HG03460 (cell line): ENCODE measurements at regions not wholly inside any gene's neighbourhood (a gene's known extent, or its start where the extent isn't known, plus 50 kb on each side); places are given as distances from the start of the nearest gene placed in this dataset.

ENCODE experiments used
- ATAC-seq: cut with Tn5 transposase; IDR thresholded peaks from one replicate; pipeline ENCODE4 v1.9.1; 2021; ENCODE audit not compliant: unreplicated experiment

DNA sequence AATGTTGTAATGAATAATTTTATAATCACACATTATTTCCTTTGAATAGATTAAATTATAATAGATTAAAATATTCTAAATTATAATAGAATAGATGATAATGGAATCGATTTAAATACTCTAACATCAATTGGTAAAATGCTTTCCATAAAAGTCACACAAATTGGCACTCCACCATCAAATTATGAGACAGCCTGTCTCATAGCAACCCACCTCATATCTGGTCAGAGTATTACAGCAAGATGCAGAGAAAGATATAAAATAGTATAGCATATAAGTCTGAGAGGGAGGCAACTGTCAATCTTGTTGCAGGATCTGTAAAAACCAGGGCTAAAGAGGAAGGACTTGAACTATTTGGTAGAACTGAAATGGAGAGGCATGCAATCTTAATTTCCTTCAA is 98.4 kb upstream of the NCKAP5 start:
- no peak for ATAC-seq

DNA sequence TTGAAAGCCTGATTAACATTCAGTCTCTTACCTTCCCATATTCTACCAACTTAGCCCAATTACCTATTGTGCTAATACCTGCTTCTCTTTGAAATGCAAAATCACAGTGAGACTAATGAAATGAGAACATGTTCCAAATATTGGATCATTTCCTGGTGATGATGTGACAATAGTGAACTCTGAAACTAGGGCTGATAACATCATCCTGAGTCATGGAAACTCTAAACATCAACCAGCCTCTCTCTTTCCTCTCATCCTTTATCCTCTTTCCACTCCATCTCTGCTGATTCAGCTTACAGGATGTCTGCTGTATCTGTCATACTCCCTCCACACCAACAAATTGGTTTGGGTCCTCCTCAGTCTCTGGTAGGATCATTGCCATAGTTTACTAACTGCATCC is 98.8 kb upstream of the NCKAP5 start:
- ATAC-seq = no peak

DNA sequence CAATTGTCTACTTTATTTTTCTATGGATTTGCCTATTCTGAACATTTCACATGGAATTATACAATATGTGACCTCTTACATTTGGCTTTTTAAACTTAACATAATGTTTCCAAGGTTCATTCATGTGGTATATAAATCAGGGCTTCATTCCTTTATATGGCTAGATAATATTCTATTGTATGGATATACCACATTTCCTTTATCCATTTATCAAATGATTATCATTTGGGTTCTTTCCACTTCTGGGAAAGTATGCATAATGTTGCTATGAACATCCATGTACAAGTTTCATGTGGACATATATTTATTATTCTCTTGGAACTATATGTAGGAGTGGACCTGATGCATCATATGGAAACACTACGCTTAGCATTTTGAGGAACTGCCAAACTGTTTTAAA is 99.7 kb upstream of the NCKAP5 start:
- no peak for ATAC-seq

DNA sequence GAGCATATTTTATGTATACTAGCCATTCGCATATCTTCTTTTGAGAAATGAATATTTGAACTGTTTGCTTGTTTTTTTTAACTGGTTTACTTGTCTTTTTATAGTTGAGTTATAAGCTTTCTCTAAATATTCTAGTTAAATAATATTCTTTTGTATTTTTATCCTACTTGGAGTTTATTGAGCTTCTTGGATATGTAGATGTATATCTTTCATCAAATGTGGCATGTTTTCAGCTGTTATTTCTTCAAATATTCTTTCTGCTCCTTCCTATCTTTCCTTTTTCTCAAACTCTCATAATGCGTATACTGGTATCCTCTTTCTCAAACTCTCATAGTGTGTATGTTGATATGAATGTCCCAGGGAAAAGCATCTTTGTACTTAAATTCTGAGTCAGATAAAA is 100.3 kb upstream of the NCKAP5 start:
- no peak for ATAC-seq

DNA sequence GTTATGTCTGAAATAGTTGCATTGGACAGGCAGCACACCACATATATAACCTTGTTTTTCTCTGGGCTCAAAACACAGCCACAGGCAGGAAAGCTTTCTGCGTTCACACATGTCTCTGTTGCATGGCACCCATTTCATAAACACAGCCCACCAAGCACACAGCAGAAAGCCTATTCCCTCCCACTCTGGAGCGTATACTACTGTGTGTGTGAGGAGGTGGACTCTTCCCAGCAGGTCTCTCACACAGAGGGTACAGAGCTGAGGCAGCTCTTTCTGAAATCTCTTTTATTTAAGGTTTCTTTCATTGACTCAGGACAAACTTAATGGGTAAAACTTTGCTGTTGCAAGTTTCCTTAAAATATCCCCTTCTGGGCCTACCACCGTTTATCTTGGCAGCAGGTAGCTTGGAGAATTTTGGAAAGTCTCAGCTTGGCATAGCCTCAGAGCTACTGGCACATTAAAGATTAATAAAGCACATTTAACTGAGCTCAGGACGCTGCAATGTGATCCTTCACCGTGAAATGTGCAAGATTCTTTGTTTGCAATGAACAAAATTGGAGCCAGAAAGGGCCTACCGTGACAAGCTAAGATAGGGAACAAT is 105.1 kb upstream of the NCKAP5 start:
- ATAC-seq = no peak

DNA sequence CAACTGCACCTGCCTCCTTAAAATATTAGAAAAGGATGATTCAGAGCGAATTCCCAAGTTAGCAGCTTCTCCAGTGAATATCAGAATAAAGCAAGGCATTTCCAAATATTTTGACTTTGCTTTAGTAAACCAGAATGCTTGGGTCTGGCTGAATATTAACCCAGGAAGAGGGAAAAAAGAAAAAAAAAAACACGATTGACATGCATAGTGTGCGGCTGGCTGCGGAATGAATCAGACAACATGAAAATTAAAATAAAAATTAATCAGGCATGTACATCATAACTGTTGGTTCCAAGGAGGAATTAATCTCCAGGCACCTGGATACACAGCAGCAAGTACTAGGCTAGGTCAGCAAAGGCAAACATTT is 105.8 kb upstream of the NCKAP5 start:
- ATAC-seq = no peak

DNA sequence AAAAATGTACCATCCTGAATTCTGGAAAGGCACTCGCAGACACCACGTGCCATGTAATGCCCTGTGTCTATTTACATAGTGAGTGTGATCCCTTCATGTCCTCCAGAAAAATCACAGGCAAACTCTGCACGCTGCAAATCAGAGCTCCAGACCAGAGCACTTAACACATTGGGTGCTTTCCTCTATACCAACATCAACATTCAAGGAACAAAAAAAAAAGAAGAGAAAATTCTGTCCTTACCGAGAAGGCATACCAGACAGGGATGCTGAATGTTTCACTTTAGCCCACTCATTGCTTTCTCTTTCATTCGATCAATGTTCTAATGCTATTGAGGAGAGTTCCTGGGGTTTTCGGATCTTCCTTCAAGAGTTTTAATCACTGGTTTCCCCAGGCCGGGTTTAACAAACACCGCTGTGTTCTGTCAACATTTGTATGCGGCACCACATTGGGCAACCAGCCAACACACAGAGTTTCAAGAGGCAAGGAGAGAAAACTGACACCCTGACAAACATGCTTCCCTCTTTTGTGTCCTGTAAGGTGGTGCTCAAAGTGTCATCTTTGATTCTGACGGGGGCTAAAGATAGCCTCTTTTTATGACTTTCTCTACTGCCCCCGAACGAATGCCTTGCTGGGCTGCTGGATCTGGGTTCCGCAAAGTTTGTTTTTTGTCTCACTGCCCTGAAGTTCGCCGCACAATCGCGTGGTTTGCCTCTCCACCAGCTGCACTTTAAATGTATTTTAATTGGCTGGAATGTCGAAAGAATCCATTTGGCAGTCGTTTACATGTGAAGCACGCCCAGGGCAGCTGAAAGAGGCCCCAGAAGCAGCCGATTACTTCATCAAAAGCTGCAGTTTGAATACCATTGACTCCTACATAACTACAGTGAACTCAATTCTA is 106.4 kb upstream of the NCKAP5 start:
- no peak for ATAC-seq

DNA sequence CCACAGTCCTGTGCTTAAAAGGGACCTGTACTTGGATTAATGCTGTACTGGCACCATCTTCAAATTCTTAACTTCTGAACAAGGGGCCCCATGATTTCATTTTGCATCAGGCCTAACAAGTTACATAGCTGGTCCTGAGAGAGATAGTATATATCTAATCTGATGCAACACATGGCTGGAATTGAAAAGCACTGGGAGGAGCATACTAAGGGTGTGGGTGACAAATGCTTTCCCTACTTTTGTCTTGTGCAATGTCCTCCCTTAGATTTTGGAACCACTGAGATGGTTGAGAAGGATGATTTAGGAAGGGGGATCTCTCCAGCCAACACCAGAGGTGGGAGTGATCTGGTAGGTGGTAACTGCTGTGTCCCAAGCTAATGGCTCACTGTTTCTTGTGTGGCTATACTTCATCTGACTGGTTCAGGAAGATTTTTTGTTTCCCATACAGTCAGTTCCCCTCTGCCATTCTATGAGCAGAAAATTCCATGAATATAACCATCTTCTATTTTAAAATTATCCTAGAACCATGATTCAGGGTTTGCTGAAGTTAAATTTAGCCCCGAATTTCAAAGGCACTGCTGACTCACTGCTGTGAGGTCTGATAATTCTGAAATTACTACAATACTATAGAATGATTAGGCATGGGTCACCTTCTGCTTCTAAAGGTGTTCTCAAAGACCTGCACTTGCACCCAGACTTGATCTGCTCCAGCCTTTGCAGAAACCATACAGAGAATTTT is 108.3 kb upstream of the NCKAP5 start:
- ATAC-seq = no peak

DNA sequence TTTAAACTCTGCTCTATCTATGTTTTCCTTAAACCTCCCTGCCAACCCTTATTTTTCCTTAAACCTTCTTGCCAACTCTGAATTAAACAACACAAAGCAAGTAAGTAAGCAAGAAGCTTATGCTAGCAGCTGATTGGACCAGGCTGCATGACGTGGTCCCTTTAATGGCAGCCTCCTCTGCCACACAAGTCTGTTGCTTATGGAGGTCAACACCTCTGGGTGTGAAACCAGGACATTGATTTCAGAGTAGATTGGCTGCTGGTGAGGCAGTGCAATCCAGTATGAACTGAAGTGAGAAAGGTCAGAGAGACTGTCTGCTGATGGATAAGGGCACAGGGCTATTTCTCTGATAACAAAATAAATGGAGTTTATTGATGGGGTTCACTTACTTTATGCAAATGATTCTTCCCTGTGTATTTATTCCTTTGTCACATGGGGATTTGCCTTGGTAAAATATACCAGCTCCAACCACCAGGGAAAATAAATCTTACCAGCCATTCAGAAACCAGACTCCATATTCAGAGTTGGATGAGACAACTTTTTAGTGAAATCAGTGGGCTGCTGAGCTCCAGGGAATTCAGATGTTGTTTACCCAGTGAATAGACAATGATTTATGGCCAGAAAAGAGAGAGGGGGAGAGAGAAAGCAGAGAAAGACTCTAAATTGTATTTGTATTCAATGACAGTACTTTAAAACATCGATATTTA is 112.2 kb upstream of the NCKAP5 start:
- no peak for ATAC-seq

DNA sequence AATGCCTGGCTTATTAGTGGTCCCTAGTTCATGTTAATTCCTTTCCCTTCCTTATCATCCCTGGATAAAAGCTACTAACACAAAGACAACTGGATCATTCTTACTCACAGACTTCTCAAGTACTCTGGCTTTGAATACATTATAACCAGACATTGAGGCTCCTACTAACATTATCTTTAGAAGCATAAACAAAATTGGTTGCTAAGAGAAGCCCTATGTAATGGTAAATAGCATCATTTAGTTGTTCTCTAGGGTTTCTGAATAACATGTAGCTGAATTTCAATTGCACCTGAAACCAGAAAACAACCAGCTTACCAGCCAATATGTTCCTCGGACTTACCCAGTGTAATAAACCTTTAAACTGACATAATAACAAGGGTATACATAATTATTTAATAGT is 114.1 kb upstream of the NCKAP5 start:
- no peak for ATAC-seq

DNA sequence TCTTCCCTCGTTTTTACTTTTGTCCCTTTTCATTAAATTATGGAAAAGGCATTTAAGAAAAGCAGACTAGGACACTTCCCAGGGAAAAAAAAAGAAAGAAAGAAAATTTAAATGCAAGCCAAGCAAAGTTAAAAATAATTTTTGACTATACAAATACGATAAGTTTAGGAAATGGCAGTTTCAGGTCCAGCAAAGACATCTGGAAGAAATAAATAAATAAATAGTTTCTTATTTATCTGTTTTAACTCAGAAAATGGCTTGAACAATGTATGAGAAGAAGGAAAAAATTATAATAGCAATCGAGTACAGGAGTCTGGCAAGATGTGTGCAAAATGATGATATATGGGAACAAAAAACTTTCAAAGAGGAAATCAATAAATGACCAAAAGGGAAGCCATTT is 114.6 kb upstream of the NCKAP5 start:
- no peak for ATAC-seq

DNA sequence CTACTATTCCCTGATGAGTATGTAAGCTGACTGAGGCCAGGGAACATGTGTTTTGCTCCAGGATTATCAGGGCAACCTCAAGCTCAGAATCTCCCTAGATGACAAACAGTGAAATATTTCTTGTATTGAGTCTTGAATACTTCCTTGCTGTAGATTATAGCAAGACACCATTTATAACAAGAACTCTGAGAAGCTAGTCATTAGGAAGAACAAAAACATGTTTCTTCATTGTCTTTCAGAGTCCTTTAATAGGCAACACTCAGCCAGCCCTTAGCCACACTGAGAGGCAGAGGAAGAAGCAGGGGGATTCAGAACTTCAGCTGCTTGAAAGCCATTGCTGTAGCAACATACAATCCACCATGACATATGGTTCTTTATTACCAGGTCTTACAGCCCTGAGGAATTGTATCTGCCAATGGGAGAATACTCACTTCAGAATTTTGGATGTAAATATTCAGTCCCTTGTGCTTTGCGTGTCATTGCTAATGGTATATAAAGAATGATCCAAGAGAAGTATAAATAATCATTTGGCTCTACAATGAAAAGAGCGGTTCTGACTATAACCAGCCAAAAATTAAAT is 117.5 kb upstream of the NCKAP5 start:
- ATAC-seq = no peak

DNA sequence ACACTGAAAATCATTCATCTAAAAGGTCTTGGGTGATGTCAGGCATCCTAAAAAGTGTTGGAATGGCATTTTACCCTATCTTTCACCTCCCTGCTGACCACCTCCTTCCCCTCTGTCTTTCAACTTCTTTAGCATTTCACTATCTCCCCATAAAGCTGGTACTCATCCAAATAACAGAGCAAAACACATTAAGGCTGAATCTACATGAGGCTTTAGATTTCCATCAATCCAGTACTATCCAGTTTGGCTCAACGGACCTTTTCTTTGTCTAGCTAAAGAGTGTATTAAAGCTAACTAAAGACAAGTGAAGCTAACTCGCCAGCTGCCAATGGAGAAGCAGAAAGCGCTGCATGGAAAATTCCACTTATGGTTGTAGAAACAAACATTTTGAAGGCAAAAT is 122.5 kb upstream of the NCKAP5 start:
- ATAC-seq = no peak

DNA sequence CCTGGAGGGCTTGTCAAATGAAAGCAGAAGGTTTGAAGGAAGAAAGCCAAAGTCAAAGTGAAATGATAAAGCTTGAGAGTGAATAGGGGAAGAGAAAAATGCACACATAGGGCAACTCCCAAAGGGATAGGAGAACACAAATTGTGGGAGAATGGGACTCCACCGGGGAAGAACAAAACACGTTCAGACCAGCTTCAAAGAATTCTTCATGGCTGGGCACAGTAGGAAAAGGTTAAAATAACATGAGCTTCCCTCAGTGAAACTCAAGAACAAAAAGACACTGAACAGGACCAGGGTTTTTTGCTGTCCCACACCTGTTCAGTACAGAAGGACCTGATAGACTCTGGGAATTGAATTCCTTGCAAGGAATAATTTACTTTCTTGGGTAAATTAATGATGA is 123.1 kb upstream of the NCKAP5 start:
- no peak for ATAC-seq

DNA sequence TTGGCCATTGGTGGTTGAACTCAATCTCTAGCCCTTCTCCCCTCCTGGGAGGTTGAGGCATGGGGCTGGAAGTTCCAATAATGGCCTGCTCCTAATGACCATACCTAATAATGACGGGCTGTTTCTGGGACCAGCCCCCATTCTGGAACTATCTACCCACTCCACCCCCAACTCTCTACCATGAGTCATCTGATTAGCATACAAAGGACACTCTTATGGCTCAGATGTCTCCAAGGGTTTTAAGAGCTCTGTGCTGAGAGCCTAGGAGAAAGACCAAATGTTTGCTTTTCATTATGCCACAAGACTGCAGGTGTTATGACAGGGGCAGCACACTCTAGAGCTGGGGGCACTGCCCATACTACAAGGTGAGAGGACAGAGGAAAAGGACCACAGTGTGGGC is 137.0 kb upstream of the NCKAP5 start:
- no peak for ATAC-seq

DNA sequence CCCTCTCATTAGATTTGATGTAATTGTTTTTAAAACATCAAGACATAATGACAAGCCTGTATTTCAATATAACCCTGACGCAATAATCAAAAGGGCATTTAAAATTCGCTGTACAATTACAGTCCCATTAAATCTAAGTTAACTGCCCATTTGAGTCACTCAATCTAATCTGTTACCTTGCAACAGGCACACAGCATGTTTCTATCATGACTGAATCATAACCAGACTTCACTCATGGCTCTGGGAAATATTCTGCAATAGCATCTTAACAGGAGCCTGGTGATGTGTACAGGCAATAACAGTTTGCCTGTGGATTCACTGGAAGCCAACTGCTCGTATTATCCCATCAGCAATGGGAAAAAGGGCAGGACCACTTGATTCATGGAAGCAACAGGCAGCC is 142.3 kb upstream of the NCKAP5 start:
- ATAC-seq = no peak

DNA sequence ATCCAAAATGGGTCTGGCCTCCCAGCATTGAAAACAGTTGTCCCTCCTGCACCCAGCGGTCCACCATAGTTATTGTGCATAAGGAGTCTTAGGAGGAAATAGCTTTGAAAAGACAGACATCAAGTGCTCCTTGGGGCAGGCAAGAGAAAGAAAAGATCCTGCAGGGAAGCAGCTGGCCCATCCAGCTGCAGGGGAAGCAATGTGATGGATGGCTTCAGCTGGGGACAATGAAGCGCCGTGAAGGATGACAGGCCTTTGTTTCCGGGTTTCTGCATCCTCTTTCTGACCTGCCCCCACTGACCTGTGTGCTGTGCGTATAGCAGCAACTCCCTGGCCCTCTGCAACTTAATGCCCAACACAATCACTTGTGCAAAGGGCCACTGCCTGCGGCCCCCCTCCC is 142.9 kb upstream of the NCKAP5 start:
- no peak for ATAC-seq

DNA sequence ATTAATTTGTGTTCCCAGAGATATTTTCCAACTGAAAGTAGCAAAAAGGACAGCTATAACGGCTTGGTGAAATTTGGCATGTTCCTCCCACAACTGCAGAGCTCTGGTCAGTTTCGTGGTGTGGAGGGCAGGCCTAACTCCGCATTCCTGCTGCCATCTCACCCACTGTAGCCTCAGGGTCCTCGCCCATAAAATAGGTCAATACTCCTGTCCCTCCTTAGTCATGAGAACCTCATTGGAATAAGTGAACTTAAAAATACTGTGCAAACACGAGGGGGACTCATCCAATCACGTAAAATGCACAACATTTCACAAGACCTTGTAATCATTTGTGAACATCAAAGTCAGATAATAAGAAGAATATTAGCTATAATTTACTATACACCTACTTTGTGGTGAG is 143.5 kb upstream of the NCKAP5 start:
- ATAC-seq = no peak

DNA sequence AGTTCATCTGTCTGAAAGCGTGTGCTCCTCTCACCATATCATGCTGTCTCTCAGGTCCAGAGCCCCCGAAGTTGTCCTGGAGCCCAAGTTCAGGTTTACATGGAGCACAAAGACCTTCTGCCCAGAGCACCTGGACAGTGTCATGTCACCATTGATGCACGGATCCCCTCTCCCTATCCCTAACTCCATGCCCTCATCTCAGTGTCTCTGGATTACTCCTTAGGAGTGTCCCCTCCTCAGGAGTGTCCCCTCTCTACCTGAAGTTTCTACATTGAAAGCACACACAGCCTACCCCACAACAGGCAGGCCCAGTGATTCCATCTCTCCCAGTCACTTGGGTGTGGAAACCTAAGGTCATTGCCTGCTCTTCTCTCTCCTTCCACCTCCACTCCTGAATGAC is 144.1 kb upstream of the NCKAP5 start:
- no peak for ATAC-seq

DNA sequence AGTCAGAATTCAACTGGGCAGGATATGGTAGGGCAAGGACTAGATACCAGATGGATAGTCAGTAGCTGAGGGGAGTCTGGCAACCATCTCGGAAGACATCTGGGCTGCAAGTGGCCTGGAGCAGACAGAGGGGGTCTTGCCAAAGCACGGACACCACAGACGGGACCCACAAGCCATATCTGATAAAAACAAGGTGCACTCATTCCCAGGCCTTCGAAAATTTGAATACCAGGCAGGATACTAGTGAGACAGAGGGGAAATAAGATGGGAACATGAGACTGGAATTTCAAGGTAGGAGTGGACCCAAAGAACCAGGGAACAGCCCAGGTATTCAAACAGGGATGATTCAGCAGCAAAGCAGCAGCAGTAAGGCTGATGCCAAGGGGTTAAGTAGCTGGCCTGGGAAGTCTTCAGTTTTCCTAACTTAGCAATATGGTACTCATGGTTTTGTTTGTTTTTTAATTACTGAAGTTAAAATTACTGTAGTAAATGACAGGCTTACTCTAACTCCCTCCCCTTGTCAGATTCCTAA is 144.9 kb upstream of the NCKAP5 start:
- no peak for ATAC-seq

DNA sequence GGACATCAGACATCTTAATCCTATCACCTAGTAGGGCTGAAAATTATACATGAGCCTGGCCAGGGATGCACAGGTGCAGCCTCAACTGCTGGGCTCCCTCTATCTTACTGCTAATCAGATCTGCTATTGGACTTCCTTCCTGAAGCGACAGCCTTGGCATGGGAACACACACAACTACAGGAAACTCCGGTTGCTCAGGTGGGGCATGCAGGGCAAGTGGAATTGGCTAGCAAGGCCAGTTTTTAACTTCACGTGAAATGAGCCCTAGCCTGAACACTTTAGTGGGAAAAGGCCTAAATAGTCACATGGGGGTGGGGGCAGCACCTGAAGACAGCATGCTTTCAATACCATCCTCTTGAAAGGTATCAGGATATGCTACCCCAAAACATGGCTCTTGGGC is 147.9 kb upstream of the NCKAP5 start:
- ATAC-seq = no peak
